IPS-18c (cell line): ENCODE measurements at regions not wholly inside any gene's neighbourhood (a gene's known extent, or its start where the extent isn't known, plus 50 kb on each side); places are given as distances from the start of the nearest gene placed in this dataset.
"Not testable (repeated sequence)": the region's sequence is repeated elsewhere in the genome, so short reads cannot be mapped to it uniquely, and the experiment has no call there.

Experiments used
- H3K4me3 ChIP-seq: 2 replicates; pipeline ENCODE4 v1.7.0; 2013; ENCODE audit warnings: low read depth, mild to moderate bottlenecking, low read length, moderate library complexity; ENCODE audit not compliant: insufficient read depth
- H3K9me3 ChIP-seq: one replicate; pipeline ENCODE4 v1.6.1; 2013; ENCODE audit warnings: mild to moderate bottlenecking, low read length, moderate library complexity; ENCODE audit not compliant: control insufficient read depth, insufficient read depth

GRCh38 chr15:26126070-26126469 lies 262.9 kb upstream of the ATP10A start:
- H3K4me3 ChIP-seq: no peak overlapping the region
- no peaks in the 10 kb centered on the region for H3K9me3 ChIP-seq

- H3K9me3 ChIP-seq: no peaks in the 10 kb centered on the region
These were observed 262.5 kb upstream of the ATP10A start for GRCh38 chr15:26125664-26126063.

GRCh38 chr15:26119322-26119721 lies 256.2 kb upstream of the ATP10A start:
- no peak overlapping the region for H3K4me3 ChIP-seq
- no peaks in the 10 kb centered on the region for H3K9me3 ChIP-seq

More at GRCh38 chr15:26125664-26126063, 262.5 kb upstream of the ATP10A start:
- H3K4me3 ChIP-seq: no peak overlapping the region

GRCh38 chr15:26115229-26115943 lies 252.3 kb upstream of the ATP10A start:
- Histone ChIP-seq H3K9me3 (no peaks in the 10 kb centered on the region), H3K4me3 (no peak overlapping the region)

- not testable (repeated sequence) for H3K4me3 ChIP-seq, H3K9me3 ChIP-seq
These were observed 251.0 kb upstream of the ATP10A start for GRCh38 chr15:26114128-26114527.

- Histone ChIP-seq H3K9me3 (no peaks in the 10 kb centered on the region), H3K4me3 (no peak overlapping the region)
These were observed 250.2 kb upstream of the ATP10A start for GRCh38 chr15:26113296-26113695.

- H3K4me3 ChIP-seq: no peak overlapping the region
- H3K9me3 ChIP-seq: no peaks in the 10 kb centered on the region
These were observed 246.1 kb upstream of the ATP10A start for GRCh38 chr15:26109203-26109602.

GRCh38 chr15:26106556-26106955 lies 243.4 kb upstream of the ATP10A start:
- Histone ChIP-seq H3K9me3 (no peaks in the 10 kb centered on the region), H3K4me3 (no peak overlapping the region)

- no peaks in the 10 kb centered on the region for H3K9me3 ChIP-seq
- H3K4me3 ChIP-seq: no peak overlapping the region
These were observed 239.9 kb upstream of the ATP10A start for GRCh38 chr15:26103002-26103404.

GRCh38 chr15:26102365-26102764 lies 239.2 kb upstream of the ATP10A start:
- Histone ChIP-seq H3K4me3 (no peak overlapping the region), H3K9me3 (no peaks in the 10 kb centered on the region)

GRCh38 chr15:26101443-26101842 lies 238.3 kb upstream of the ATP10A start:
- Histone ChIP-seq H3K9me3 (no peaks in the 10 kb centered on the region), H3K4me3 (no peak overlapping the region)

- Histone ChIP-seq H3K9me3 (no peaks in the 10 kb centered on the region), H3K4me3 (no peak overlapping the region)
These were observed 235.7 kb upstream of the ATP10A start for GRCh38 chr15:26098801-26099200.

GRCh38 chr15:26097216-26097615 lies 234.1 kb upstream of the ATP10A start:
- Histone ChIP-seq H3K4me3 (no peak overlapping the region), H3K9me3 (no peaks in the 10 kb centered on the region)

GRCh38 chr15:26096581-26096980 lies 233.5 kb upstream of the ATP10A start:
- no peak overlapping the region for H3K4me3 ChIP-seq
- no peaks in the 10 kb centered on the region for H3K9me3 ChIP-seq

GRCh38 chr15:26095710-26096330 lies 232.7 kb upstream of the ATP10A start:
- Histone ChIP-seq H3K9me3 (no peaks in the 10 kb centered on the region), H3K4me3 (no peak overlapping the region)

- Histone ChIP-seq H3K9me3 (no peaks in the 10 kb centered on the region), H3K4me3 (no peak overlapping the region)
These were observed 228.1 kb upstream of the ATP10A start for GRCh38 chr15:26091184-26091583.

- Histone ChIP-seq H3K4me3 (no peak overlapping the region), H3K9me3 (no peaks in the 10 kb centered on the region)
These were observed 224.8 kb upstream of the ATP10A start for GRCh38 chr15:26087881-26088280.

GRCh38 chr15:26087395-26087794 lies 224.3 kb upstream of the ATP10A start:
- H3K4me3 ChIP-seq: no peak overlapping the region
- no peaks in the 10 kb centered on the region for H3K9me3 ChIP-seq

- no peak overlapping the region for H3K4me3 ChIP-seq
- no peaks in the 10 kb centered on the region for H3K9me3 ChIP-seq
These were observed 221.6 kb upstream of the ATP10A start for GRCh38 chr15:26084771-26085170.
